HG02885 (cell line): ENCODE measurements at regions not wholly inside any gene's neighbourhood (a gene's known extent, or its start where the extent isn't known, plus 50 kb on each side); places are given as distances from the start of the nearest gene placed in this dataset.

ENCODE experiments used
- ATAC-seq: cut with Tn5 transposase; IDR thresholded peaks from one replicate; pipeline ENCODE4 v1.9.1; 2021; ENCODE audit warnings: mild to moderate bottlenecking; ENCODE audit not compliant: unreplicated experiment, poor library complexity

GRCh38 chr15:69648775-69649735 is 196.4 kb downstream of the RPLP1 start:
- ATAC-seq: no peak

GRCh38 chr15:69652293-69652692 is 199.7 kb downstream of the RPLP1 start:
- ATAC-seq: no peak

DNA sequence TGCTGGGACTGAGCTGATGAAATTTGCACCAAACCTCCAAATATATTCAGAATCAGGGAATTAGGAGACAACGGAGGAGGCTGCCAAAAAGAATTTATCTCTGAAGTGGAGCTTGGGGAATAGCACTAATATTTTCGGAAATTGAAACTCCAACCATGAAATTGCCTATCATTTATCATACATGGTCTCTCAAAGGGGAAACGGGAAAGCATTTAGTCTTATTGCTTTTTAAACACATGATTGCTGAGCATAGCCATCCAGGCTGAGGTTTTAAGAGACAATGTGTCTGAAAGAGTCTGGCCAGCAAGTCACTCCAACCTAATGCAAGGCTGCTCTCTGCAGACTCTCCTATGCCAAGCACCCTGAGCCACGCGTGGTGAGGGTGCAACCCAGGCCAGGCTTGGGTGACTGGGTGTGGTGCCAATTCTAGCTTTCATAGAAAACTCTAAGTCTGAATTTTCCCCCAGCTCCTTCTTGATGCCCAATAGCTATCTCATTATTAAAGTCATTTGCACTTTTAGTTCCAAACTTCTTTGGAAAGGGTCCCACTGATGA is 200.2 kb downstream of the RPLP1 start:
- ATAC-seq: no peak

DNA sequence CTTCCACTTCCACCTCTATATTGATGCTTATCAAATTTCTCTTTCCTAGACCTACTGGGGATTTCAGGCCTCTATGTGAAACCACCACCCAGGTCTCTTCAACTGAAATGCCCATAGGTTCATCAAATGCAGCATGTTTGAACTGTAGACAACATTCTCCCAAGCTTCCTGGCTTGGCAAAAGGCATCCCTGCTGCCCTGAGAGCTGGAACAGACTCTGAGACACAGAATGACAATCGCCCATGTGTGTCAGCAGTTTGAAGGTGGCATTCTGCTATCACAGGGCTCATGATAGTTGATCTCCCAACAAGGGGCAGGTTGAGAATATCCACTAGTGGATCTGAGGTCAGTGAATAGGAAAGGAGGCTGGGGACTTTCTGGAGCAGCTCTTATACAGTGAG is 200.7 kb downstream of the RPLP1 start:
- ATAC-seq: no peak

GRCh38 chr15:69653846-69654245 is 201.2 kb downstream of the RPLP1 start:
- no peak for ATAC-seq

- no peak for ATAC-seq
Measured at GRCh38 chr15:69656271-69657030, 203.8 kb downstream of the RPLP1 start.

GRCh38 chr15:69657626-69658025 is 205.0 kb downstream of the RPLP1 start:
- ATAC-seq: no peak

GRCh38 chr15:69658411-69658945 is 205.9 kb downstream of the RPLP1 start:
- ATAC-seq: no peak

- no peak for ATAC-seq
Measured at GRCh38 chr15:69659454-69660050, 206.9 kb downstream of the RPLP1 start.

GRCh38 chr15:69660114-69660513 is 207.5 kb downstream of the RPLP1 start:
- no peak for ATAC-seq

DNA sequence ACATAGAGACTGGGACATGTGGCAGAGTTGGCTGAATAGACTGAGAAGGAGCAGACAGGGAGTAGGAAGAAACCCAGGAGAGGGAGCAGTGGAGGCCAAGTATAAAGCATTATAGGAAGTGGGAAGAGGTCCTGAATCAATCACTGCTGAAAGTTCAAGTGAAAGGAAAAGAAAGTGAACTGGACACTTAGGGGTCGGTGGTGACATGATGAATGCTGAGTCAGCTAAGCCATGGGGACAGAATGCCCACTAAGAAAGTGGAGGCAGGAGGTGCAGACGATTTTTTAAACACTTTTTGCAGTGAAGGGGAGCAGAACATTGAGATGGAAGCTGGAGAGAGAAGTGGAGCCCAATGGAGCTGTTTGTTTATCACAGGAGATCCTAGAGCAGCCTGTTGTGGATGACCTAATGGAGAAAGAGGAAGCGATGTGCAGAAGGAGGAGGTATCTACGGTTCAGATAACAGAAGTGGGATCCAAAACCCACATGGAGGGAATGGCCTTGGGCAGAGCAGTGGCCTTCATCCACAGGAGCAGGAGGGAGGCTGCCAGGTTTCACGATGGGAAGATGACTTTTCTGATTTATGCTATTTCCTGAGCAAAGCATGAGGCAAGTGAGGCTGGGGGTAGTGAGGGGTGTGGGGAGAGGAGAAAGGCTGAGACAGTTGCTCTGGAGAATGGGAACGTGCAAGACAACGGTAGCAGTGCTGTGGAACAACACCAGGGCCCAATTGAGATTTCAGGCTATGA is 208.2 kb downstream of the RPLP1 start:
- ATAC-seq: no peak

DNA sequence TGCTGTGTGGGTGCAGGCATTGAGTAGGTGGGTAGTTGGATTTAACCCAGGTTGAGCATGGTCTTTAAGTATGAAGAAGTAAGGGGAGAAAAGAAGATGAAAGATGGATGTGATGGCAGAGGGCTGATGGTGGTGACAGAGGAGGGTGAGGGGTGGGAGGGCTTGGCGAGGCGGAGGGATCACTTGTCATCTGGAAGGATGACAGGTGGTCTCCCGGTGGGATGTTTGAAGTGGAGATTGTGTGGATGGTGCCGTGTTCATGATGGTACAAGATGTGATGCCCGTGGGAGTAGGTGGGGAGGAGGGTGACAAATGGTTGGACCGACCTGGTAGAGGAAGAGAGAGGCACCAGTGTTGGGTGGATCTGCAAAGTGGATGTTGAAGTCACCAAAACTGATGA is 208.8 kb downstream of the RPLP1 start:
- no peak for ATAC-seq

GRCh38 chr15:69661871-69662644 is 209.4 kb downstream of the RPLP1 start:
- ATAC-seq: no peak

DNA sequence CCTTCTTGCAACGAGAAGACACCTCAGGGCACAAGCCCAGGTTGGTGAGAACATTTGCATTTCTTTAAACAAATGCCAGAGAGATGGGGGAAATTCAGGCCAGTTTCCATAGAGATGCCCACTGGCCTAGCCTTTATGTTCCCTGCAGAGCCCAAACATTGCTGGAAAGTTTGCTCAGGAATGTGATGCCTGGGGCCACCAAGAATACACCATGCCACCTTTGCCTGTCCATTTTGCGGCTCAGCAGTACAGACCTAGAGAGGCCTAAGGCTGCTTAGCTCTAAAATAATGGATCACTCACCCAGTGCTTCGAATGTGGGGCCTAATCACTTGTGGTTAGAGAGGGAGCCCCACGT is 210.0 kb downstream of the RPLP1 start:
- ATAC-seq: no peak

GRCh38 chr15:69663441-69663840 is 210.8 kb downstream of the RPLP1 start:
- no peak for ATAC-seq

GRCh38 chr15:69663982-69664381 is 211.4 kb downstream of the RPLP1 start:
- ATAC-seq: no peak

- no peak for ATAC-seq
Measured at GRCh38 chr15:69664572-69665571, 212.3 kb downstream of the RPLP1 start.

- no peak for ATAC-seq
Measured at GRCh38 chr15:69665641-69666111, 213.1 kb downstream of the RPLP1 start.
